ENCODE measurements at regions not wholly inside any gene's neighbourhood (a gene's known extent, or its start where the extent isn't known, plus 50 kb on each side); places are given as distances from the start of the nearest gene placed in this dataset.

- TF ChIP-seq POLR2AphosphoS5 (IDR thresholded peaks at IDR 0.05) (no peak), EZH2 (IDR thresholded peaks at IDR 0.05; ENCODE audit: borderline replicate concordance, insufficient read depth, low read length, poor library complexity, severe bottlenecking) (no peak), MXI1 (conservative IDR thresholded peaks at IDR 0.05; ENCODE audit: poor library complexity, severe bottlenecking) (no peak), EP300 (conservative IDR thresholded peaks at IDR 0.05; ENCODE audit: poor library complexity, severe bottlenecking) (no peak), REST (IDR thresholded peaks at IDR 0.05; ENCODE audit: borderline replicate concordance) (no peak), SMC3 (conservative IDR thresholded peaks at IDR 0.05; ENCODE audit: poor library complexity) (no peak), RAD21 (conservative IDR thresholded peaks at IDR 0.05) (no peak), CTCF (IDR thresholded peaks at IDR 0.05; ENCODE audit: poor library complexity, severe bottlenecking) (no peak), TAF1 (IDR thresholded peaks at IDR 0.05; ENCODE audit: low read depth) (no peak)
- no peak overlapping the region for H2AFZ ChIP-seq (ENCODE audit: low read depth, low read length)
- no peaks in the 10 kb centered on the region for H3K9me3 ChIP-seq (ENCODE audit: low read length)
- H3K4me3 ChIP-seq (ENCODE audit: low read length), result no peak overlapping the region
- no peak overlapping the region for H3K4me2 ChIP-seq (ENCODE audit: low read length)
- H3K79me2 ChIP-seq (replicated peaks; ENCODE audit: insufficient read depth, low read length), result no peaks in the 10 kb centered on the region
- no peaks in the 10 kb centered on the region for H3F3A ChIP-seq (ENCODE audit: insufficient read depth, low read length, poor library complexity, severe bottlenecking)
- H3K27ac ChIP-seq (ENCODE audit: low read length), result no peak overlapping the region
- no peaks in the 10 kb centered on the region for H3K36me3 ChIP-seq (ENCODE audit: insufficient read depth, low read length)
- no peaks in the 10 kb centered on the region for H3K27me3 ChIP-seq (ENCODE audit: insufficient read depth, low read depth, low read length)
- no peaks in the 10 kb centered on the region for H4K20me1 ChIP-seq (ENCODE audit: insufficient read depth)
- no peak overlapping the region for H3K9ac ChIP-seq (ENCODE audit: low read length)
- no peaks in the 10 kb centered on the region for H3K9me2 ChIP-seq (ENCODE audit: insufficient read depth, low read length)
Observed at GRCh38 chr2:234705108-234705507, 208.2 kb upstream of the ARL4C start.

GRCh38 chr2:234703258-234703657, 206.4 kb upstream of the ARL4C start:
- Histone ChIP-seq H3K4me3 (ENCODE audit: low read length) (no peak overlapping the region), H3F3A (ENCODE audit: insufficient read depth, low read length, poor library complexity, severe bottlenecking) (no peaks in the 10 kb centered on the region), H3K9me2 (ENCODE audit: insufficient read depth, low read length) (no peaks in the 10 kb centered on the region), H3K4me2 (ENCODE audit: low read length) (no peak overlapping the region), H3K79me2 (replicated peaks; ENCODE audit: insufficient read depth, low read length) (no peaks in the 10 kb centered on the region), H3K36me3 (ENCODE audit: insufficient read depth, low read length) (no peaks in the 10 kb centered on the region), H3K9me3 (ENCODE audit: low read length) (no peaks in the 10 kb centered on the region), H3K27ac (ENCODE audit: low read length) (no peak overlapping the region), H2AFZ (ENCODE audit: low read depth, low read length) (no peak overlapping the region), H3K27me3 (ENCODE audit: insufficient read depth, low read depth, low read length) (no peaks in the 10 kb centered on the region), H3K9ac (ENCODE audit: low read length) (no peak overlapping the region), H4K20me1 (ENCODE audit: insufficient read depth) (no peaks in the 10 kb centered on the region)
- TF ChIP-seq EP300 (conservative IDR thresholded peaks at IDR 0.05; ENCODE audit: poor library complexity, severe bottlenecking) (no peak), POLR2AphosphoS5 (IDR thresholded peaks at IDR 0.05) (no peak), CTCF (IDR thresholded peaks at IDR 0.05; ENCODE audit: poor library complexity, severe bottlenecking) (no peak), SMC3 (conservative IDR thresholded peaks at IDR 0.05; ENCODE audit: poor library complexity) (no peak), EZH2 (IDR thresholded peaks at IDR 0.05; ENCODE audit: borderline replicate concordance, insufficient read depth, low read length, poor library complexity, severe bottlenecking) (no peak), TAF1 (IDR thresholded peaks at IDR 0.05; ENCODE audit: low read depth) (no peak), RAD21 (conservative IDR thresholded peaks at IDR 0.05) (no peak)
